ENCODE measurements at regions not wholly inside any gene's neighbourhood (a gene's known extent, or its start where the extent isn't known, plus 50 kb on each side); places are given as distances from the start of the nearest gene placed in this dataset.

- TF ChIP-seq POLR2A (IDR thresholded peaks at IDR 0.05; ENCODE audit: low read depth, low read length) (no peak), TAF1 (IDR thresholded peaks at IDR 0.05; ENCODE audit: low read depth, low read length) (no peak), POLR2AphosphoS5 (IDR thresholded peaks at IDR 0.05; ENCODE audit: low read depth, low read length) (no peak), SPI1 (IDR thresholded peaks at IDR 0.05; ENCODE audit: low read depth, low read length) (no peak), PAX5 (IDR thresholded peaks at IDR 0.05; ENCODE audit: insufficient read depth, low read length, severe bottlenecking) (no peak), POU2F2 (IDR thresholded peaks at IDR 0.05; ENCODE audit: low read depth, low read length) (no peak)
These were observed 533.0 kb upstream of the PRMT6 start for GRCh38 chr1:106523497-106523896.
